HG03175 (cell line): ENCODE measurements at regions not wholly inside any gene's neighbourhood (a gene's known extent, or its start where the extent isn't known, plus 50 kb on each side); places are given as distances from the start of the nearest gene placed in this dataset.
"Not testable (repeated sequence)": the region's sequence is repeated elsewhere in the genome, so short reads cannot be mapped to it uniquely, and the experiment has no call there.

Experiments
- ATAC-seq: cut with Tn5 transposase; IDR thresholded peaks from one replicate; pipeline ENCODE4 v1.9.1; 2021; ENCODE audit warnings: mild to moderate bottlenecking, moderate library complexity; ENCODE audit not compliant: unreplicated experiment

DNA sequence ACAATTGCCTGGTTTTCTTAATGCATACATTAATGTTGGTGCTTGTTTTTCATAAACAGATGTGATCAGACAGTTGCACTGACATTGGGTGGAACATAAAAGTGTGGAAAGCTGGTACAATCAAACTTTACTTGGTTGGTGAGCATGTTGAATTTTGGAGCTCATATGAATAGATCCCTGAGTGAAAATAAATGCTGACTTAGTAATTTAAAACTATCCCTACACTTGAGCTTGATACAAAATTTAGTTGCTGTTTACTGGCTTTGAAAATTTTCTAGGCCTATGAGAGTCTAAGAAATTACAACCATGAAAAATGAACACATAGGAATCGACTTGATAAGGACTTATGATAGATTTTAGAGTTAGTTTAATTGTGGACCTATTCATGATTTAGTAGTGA lies 551.8 kb upstream of the PABPC4L start:
- no peak for ATAC-seq

DNA sequence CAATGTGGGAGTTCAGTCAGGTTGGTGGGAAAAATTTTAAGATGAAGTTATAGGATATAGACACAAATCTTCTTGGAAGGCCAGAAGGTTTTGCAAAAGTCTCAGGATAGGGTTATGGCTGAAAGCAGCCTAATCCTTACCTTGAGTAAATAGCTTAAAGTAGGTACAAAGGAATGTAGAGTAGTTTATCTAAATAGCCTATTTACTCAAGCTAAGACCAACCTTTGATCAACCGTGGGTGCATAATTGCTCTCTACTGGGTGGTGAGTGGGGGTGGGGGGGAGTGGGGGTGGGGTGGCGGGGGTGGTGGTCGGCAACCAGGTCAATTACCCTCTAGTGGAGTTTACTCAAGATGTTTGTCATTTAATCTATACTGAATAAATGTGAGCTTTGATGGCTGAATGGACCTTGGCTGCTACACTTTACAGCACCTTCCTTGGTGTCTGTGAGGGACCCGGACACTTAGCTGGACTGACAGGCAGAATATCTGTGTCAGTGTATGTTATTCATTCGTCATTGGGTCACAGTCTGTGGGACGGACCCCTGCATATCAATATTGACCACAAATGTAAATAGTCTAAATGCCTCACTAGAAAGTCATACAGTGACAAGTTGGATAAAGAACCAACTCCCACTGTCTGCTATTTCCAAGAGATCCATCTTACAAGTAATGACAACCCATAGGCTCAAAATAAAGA lies 545.7 kb upstream of the PABPC4L start:
- no peak for ATAC-seq

DNA sequence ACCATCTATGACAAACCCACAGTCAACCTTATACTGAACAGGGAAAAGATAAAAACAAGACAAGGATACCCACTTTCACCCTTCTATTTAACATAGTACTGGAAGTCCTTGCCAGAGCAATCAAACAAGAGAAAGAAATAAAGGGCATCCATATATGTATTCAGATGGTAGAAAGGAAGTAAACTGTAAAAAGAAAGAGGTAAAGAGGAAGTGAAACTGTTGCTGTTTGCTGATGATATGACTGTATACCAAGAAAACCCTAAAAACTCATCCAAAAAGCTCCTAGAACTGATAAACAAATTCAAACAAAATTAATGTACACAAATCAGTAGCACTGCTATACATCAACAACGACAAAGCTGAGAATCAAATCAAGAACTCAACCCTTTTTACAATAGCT lies 538.7 kb upstream of the PABPC4L start:
- peak; percentile 76 for ATAC-seq

DNA sequence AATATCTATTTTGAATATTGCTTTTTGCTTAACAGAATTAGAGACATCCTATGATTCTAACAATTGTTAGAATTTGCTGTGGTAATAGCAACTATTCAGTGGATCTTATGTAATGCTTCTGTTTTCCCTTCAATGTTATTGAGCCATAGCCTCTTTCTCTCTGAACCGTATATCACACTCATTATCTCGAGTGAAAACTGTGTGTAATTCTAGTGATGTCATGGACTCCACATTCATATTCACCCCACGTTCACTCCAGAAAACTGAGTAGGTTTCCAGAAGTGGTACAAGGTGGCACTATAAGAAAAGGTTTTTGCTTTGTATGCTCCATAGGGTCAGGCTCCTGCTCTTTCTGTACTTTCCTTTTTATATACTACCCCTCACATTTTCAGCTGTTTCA lies 534.3 kb upstream of the PABPC4L start:
- ATAC-seq = no peak

DNA sequence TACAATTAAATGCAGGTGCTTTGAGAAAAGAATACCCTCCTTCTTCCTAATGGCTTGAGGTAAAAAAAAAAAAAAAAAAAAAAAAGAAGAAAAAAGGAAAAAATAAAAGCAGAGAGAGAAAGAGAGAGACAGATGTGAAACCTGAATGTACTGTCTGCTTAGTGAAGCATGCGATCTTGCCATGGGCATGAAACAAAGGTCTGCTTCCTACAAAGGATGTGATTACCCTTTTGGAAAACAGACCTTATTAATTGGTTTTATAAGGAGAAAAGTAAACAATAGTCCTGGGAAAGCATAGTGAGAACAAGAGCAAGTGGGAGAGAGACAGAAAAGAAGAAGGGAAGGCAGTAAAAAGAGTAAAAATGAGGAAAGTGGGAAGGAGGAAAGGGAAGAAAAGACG lies 526.1 kb upstream of the PABPC4L start:
- no peak for ATAC-seq

DNA sequence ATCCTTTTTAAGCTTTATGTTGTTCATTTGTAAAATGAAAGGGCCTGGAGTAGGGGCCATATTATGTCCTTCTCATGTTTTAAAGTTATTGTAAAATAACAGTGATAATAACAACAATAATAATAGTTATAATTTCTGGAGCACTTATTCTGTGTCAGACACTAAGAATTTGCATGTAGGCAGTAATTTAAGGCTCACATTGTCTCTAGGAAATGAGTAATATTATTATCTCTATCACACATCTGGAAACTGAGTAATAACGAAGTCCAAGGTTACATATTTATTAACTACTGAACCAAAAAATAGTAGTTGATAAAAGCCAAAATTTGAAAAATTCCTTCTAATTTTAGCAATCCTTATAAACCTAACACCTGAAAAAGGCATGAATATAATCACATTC lies 520.7 kb upstream of the PABPC4L start:
- ATAC-seq = no peak

DNA sequence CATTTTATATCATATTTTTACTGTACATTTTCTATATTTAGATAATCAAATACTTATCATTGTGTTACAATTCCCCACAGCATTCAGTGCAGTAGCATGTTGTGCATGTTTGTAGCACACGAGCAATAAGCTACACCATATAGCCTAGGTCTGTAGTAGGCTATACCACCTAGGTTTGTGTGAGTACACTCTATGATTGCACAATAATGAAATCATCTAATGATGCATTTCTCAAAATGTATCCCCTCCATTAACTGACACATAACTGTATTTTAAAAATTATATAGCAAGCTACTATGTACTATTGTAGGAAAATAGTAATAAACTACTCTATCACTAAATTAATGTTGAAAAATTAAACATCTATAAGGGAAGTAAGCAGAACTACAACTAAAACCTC lies 518.4 kb upstream of the PABPC4L start:
- no peak for ATAC-seq

DNA sequence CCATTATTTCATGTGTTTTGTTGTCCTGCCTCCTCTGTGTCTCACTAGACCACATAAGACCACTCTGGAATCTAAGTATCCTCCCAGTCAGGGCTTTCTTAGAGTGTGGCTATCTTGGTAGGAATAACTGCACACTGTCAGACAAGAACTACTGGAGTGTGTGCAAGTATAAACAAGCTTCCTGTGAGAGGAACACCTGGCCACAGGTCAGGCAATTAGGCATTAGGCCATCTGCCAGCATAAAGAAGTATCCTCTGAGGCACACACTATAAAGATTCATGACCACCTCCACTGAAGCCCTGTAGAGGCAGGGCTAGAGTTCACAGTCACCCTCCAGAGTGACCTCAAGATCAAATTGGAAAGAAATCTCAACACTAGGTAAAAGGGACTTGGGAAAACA lies 507.0 kb upstream of the PABPC4L start:
- no peak for ATAC-seq

DNA sequence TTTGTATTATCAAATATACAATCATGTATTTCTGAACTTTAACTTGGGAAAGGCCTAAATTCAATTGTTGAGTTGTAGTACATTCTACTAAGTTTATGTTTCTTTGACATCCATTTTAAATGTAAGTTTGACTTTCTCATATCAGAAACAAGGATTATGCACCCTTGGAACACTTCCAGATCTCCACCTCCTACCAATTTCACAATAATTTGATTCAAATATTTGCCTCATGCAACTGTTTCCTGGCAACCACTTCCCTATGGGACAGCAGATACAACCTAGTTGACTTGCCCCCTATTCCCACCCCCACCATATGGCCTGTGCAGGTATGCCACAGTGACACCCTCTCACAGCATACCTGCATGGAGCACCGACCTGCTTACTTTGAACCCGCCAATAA lies 506.4 kb upstream of the PABPC4L start:
- ATAC-seq = no peak

DNA sequence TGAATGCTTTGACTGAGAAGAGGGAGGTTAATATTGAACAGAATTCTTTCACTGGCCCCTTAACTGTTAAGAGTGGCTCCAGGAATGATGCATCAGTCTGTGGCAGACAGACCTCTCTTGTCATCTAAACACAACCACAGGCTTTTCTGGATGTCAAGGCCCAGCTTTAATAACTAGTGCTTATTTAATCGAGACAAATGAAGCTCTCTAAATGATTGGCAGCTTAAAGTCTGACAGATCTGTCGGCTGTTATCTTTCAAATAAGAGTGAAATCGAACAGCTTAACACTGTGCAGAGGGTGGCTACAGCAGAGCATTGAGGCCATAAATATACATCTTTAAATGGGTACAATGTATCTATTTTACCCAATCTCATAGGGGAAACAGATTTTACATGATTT lies 500.8 kb upstream of the PABPC4L start:
- ATAC-seq = no peak

DNA sequence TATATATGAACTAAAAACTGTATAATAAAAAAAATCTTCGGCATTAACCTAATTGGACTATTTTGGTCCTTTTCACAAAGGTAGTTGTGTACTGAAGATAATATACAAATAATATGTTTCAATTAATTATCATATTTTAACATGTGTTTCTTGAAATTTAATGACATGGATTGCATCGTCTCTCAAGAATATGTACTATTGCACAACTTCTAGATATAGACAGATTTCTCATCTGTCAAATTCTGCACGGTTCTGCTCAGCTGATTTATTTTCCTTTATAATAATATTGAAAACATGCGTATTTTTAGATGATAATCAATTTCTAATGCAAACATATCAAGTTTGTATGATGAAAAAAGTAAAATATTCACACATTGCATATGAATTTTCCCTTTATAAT lies 498.7 kb upstream of the PABPC4L start:
- no peak for ATAC-seq

DNA sequence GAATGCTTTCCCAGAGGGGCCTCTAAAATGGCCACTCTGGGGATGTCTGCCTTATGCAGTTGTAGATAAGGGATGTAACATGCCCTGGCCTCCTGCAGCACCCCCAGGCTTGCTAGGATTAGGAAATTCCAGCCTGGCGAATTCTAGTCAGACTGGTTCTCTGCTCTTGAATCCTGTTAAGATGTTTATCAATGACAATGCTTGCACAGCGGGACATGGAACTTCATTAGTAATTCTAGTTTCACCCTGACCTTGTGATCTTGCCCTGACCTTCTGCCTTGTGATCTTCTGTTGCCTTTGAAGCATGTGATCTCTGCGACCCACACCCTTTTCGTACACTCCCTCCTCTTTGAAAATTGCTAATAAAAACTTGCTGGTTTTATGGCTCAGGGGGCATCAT lies 497.2 kb upstream of the PABPC4L start:
- ATAC-seq = not testable (repeated sequence)

DNA sequence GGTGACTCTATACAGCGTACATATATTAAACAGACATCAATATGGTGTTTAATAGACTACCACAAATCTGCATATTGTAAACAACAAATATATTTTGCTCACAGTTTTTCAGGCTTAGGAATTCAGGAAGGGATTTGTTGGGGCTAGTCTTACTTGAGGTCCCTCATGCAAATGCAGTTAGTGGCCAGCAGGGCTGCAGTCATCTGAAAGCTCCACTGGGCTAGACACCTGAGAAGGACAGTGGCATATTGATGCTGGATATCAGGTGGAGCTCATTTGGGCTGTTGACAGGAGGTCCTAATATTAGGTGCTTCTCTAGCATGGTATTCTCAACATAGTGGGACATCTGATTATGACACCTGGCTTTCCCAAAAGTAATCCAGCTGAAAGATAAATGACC lies 493.8 kb upstream of the PABPC4L start:
- ATAC-seq = no peak

DNA sequence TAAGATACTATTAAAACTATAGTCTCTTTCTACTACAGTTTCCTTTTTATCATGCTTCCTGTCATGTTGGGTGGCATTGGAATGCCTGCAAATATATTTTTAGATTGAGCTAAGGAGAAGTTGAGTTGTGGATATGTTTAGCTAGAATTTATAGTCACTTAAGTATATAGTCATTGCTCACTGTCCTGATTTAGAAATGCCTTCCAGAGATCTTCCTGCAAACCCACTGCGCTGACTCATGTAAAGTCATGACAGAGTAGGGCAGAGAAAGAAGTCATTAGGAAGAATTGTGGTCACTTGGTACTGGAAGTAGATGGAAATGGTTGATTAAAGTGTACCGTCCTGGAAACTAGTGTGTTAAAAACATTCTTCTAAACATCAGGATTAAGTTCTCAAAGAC lies 490.3 kb upstream of the PABPC4L start:
- ATAC-seq = no peak

DNA sequence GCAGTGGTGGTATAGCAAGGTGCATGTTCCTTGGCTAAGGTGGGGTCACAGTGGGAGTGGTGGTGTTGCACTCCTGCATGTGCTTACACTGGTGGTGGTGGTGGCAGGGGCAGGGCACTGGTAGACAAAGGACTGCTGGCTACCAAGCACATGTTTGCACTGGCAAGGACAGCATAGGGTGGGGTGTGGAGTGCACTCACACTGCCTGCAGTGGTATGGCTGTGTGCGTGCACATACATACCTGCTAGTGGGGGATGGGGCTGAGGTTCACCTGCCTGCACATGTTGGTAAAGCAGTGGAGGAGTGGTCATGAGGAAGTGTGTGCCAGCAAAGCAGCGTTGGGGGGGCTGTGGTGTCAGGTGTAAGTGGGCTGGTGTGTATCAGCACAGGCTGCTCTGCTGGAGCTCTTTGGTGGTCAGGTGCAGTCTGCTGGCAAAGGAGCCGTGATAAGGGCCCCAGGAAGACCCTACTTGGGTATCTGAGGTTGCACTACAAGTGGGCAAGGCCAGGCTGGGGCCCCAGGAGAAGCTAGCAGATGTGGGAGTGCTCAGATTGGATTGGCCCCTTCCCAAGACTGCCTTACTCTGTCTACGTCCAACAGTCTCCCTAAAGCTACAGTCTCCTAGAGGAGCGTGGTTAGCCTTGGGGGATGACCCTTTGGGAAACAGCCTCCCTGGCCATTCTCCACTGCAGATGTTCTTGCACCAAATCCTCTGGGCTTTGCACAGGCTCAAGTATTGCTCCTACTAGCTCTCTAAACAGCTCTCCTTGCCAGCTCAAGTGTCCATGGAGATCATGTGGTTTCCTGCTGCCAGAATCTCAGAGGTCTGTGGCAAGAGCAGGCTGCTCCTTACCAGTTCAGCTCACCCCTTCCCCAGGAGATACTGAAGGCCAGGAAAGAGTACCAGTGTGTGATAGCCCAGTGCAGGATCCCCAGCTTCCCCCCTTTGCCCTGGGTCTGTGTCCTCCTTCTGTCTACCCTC lies 486.3 kb upstream of the PABPC4L start:
- no peak for ATAC-seq

DNA sequence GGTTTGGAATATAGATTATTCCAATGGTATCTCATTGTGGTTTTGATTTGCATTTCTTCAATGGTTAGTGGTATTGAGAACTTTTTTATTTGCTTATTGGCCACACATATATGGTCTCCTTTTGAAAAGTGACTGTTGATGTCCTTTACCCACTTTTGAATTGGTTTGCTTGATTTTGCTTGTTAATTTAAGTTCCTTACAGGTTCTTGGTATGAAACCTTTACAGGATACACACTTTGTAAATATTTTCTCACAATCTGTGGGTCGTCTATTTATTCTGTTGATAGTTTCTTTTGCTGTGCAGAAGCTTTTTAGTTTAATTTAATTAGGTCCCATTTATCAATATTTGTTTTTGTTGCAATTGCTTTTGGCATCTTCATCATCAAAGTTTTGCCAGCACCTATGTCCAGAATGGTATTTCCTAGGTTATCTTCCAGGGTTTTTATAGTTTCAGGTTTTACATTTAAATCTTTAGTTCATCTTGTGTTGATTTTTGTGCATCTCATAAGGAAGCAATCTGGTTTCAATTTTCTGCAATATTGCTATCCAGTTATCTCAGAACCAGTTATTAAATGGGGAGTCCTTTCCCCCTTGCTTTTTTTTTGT lies 475.7 kb upstream of the PABPC4L start:
- no peak for ATAC-seq

DNA sequence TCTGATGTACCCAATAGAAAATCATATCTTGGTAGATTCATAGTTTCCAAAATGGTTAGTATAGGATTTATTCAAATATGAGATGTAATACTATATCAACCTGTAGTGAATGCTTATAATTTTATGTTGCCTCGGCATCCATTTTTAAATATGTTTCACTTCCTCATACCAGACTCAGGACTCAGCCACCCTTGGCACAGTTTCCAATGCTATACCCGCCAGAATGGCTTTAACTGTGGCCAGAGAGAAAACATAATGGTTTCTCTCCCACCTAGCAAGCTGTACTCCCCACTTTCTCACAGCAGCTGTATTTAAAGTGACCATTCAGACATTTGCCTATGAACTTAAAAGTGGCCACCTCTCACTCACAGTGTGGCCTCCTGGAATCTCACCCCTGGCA lies 466.6 kb upstream of the PABPC4L start:
- ATAC-seq = no peak

DNA sequence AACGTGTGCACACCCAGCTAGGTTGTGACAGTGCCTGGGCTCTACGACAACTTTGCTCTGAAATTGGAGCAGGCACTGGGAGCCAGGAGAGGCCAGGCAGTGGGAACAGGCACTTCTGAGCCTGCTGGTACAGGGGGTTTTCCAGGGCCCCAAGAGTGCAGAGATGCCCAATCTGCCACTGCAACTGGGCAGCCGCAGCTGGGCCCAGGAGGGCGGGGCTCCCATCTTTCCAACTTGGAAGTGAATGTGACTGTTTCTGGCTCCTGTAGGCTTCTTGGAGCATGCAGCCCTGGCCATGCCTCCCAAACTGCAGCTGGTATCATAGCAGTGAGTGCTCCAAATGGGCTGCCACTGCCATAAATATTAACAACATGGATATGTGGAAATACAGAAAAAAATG lies 465.1 kb upstream of the PABPC4L start:
- ATAC-seq = no peak

DNA sequence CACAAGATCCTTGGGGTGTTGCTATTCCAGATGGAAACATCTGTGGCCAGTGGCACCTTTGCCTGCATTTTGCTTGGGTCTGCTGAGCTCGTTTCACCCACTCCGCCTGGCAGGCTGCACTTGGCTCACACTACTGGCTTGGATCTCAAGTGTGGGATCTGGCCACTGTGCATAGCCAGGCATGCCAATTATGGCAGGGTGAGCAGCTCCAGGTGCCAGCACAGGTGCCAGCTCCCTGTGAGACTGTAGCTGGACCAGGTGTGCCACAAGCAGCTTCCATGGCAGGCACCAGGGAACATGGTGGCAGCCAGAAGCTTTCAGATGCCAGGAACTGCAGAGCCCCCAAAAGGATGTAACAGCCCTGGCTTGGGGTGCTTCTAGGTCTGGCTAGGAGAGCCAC lies 463.8 kb upstream of the PABPC4L start:
- ATAC-seq = no peak

DNA sequence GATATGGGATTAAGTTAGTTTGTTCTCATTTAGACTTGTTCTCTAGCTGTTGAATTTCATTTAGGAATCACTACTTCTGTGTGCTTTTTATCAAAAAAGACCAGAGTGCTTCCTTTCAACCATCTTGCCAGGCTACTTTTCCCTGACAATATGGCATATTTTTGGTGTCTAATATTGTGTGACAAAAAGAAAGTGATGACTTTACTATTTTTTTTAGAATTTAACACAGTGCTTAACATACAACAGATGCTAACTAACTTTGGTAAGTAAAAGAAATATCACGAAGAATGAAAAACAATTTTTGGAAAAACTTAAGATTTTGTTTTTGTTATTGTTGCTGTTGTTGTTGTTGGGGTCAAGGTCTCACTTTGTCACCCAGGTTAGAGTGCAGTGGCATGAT lies 462.2 kb upstream of the PABPC4L start:
- no peak for ATAC-seq

DNA sequence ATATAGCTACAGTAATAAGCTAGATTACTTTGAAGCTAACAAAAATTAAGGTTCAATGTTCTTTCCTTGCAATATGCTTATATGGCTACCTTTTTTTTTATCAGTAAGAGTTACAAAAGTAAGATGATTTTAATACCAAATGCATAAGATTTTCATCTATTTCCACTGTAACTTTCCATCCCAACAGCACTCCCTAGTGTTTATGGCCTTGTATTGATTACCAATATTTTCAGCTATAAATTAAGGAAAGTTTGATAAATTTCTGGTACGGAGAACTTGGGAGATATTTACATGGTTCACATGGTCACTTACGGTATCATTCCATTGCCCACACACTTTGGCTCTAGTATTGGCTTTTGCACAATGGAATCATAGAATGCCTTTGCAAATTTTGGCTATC lies 448.9 kb upstream of the PABPC4L start:
- ATAC-seq = no peak

DNA sequence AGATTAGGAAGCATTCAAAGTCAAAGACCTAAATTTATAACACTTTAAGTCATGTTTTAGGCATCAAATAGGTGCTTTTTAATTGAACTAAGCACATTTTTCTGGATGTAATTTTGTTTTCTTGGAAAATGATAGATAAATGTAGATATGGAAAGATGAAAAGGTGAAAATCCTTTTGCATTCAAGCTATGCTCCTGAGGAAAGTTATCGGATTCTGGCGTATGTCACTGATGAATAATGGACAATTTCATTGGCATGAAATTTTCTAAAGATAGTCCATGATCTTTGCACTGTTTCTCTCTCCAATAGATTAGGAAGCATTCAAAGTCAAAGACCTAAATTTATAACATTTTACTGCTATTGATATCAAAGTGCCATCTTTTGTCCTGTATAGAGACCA lies 444.2 kb upstream of the PABPC4L start:
- ATAC-seq = no peak
